Activated T-helper 17 cell treated with anti-CD3 and anti-CD28 coated beads, Interleukin-2, amount 50 U/mL, for 72 hours (primary cell): ENCODE measurements at regions not wholly inside any gene's neighbourhood (a gene's known extent, or its start where the extent isn't known, plus 50 kb on each side); places are given as distances from the start of the nearest gene placed in this dataset.
"Not testable (repeated sequence)": the region's sequence is repeated elsewhere in the genome, so short reads cannot be mapped to it uniquely, and the experiment has no call there.

Source experiments
- ATAC-seq: fragments of 150-1000 bp; cut with Tn5 transposase; replicated peaks from 2 replicates; pipeline ENCODE4 v1.10.0; 2021; ENCODE audit warnings: mild to moderate bottlenecking, moderate library complexity
- H3K27ac Mint-ChIP-seq: one replicate; pipeline ENCODE4 v1.8.0; 2022; ENCODE audit warnings: mixed read lengths
- H3K27me3 Mint-ChIP-seq: one replicate; pipeline ENCODE4 v1.8.0; 2022; ENCODE audit warnings: mixed read lengths
- H3K36me3 Mint-ChIP-seq: one replicate; pipeline ENCODE4 v1.8.0; 2022; ENCODE audit warnings: low read depth, mild to moderate bottlenecking, mixed read lengths
- H3K4me1 Mint-ChIP-seq: one replicate; pipeline ENCODE4 v1.8.0; 2022; ENCODE audit warnings: mixed read lengths
- H3K4me3 Mint-ChIP-seq: one replicate; pipeline ENCODE4 v1.8.0; 2022; ENCODE audit warnings: mild to moderate bottlenecking, mixed read lengths
- H3K9me3 Mint-ChIP-seq: one replicate; pipeline ENCODE4 v1.8.0; 2022; ENCODE audit warnings: mixed read lengths

DNA sequence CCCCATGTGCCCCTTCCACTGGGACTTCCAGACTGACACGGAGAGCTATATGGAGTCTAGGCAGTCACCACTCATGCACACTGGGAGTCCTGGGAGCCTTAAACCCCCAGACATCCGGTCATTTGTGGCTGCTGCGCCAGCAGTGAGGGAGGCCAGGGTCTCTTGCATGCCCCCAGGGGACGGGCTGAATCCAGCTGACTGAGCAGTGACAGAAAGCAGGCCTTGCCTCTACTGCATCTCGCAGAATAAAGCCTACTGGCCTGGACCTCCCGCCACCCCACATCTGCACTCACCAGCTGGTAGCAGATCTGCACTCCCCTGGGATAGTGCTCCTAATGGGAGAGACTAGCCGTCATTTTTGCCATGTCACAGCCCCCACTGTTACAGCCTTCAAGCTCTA is 1234.2 kb downstream of the FAM133A start:
- no peak for ATAC-seq
- no peak overlapping the region for H3K27ac Mint-ChIP-seq
- no peaks in the 10 kb centered on the region for H3K4me1 Mint-ChIP-seq
- H3K9me3 Mint-ChIP-seq = peaks cover 3% of the 10 kb centered on the region
- H3K4me3 Mint-ChIP-seq = no peak overlapping the region
- no peaks in the 10 kb centered on the region for H3K27me3 Mint-ChIP-seq
- no peaks in the 10 kb centered on the region for H3K36me3 Mint-ChIP-seq

DNA sequence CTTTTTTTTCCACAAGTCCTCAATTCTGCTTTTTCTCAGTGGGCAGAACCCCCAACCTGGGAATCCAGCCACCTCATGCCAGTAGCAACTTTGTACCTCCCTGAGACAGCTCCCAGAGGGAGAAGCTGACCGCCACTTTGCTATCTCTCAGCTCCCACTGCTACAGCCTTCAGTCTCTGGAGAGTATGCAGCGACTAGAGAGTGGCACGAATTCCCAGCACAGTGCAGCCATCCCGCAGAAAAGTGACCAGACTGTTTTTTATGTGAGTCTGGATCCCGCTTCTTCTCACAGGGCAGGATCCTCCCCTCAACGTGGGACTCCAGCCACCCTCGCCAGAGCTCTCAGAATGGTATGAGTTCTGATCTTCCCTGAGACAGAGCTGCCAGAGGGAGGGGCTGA is 1234.6 kb downstream of the FAM133A start:
- Mint-ChIP-seq H3K27me3 (no peaks in the 10 kb centered on the region), H3K27ac (no peak overlapping the region)

DNA sequence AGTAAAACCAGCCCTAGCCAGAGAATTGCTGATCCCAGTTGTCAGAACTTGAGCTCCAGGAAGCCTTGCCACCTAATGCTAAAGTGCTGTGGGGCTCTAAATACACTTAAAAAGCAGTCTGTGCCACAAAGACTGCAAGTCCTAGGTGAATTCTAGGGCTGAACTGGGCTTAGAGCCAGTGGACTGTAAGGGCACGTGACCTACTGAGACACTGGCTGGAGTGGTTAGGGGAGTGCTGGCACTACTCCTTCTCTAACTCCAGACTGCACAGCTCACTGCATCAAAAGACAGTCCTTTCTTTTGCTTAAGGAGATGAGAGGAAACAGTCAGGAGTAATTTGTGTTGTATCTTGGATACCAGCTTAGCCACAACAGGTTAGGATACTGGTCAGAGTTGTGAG is 1240.2 kb downstream of the FAM133A start:
- Mint-ChIP-seq H3K36me3 (no peaks in the 10 kb centered on the region), H3K27ac (no peak overlapping the region), H3K9me3 (no peaks in the 10 kb centered on the region), H3K27me3 (no peaks in the 10 kb centered on the region), H3K4me3 (no peak overlapping the region), H3K4me1 (no peaks in the 10 kb centered on the region)
- ATAC-seq = no peak

More for the DNA sequence above, 1234.6 kb downstream of the FAM133A start:
- Mint-ChIP-seq H3K4me1 (no peaks in the 10 kb centered on the region), H3K36me3 (no peaks in the 10 kb centered on the region), H3K9me3 (peaks cover 3% of the 10 kb centered on the region), H3K4me3 (no peak overlapping the region)
- ATAC-seq = no peak

DNA sequence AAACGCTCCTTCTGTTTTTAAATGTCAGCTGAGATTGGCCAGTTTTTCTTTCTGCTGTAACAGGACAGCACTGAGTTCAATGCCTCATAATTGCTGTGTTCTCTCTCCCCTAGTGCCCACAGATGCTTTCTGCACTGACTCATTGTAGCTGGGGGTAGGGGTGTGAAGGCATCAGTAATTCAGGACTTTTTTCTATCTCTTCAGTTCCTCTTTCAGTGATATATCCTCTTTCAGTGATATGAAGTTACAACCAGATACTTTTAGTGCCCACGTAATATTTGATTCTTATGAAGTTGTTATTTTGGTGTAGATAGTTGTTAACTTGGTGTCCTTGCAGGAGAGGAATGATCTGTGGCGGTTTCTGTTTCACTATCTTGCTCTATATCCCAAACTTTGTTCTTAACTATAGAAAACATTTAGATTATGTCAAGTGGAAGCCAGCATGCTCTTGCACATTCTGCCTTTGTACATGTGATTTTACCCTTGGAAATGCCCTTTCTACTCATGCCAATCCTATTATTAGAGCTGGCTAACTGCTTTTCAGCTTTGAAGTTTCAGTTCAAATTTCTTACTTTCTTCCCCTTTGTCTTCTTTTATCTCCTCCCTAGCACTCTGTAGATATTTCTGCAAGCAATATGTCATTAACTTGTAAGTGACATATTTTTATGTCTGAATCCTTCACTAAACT is 1258.4 kb downstream of the FAM133A start:
- Mint-ChIP-seq H3K4me3 (no peak overlapping the region), H3K27ac (no peak overlapping the region)

DNA sequence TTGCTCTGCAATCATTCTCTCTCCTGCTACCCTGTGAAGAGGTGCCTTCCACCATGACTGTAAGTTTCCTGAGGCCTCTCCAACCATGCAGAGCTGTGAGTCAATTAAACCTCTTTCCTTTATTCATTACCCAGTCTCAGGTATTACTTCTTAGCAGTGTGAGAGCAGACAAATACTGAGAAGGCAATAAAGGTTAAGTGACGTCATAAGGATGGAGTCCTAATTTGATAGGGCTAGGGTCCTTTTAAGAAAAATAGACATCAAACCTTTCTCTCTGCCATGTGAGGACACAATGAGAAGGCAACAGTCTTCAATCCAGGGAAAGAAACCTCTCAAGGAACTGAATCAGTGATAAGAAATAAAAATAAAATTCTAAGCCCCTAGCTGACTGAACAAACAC is 1262.7 kb downstream of the FAM133A start:
- Mint-ChIP-seq H3K36me3 (no peaks in the 10 kb centered on the region), H3K9me3 (peaks cover 5% of the 10 kb centered on the region), H3K27ac (no peak overlapping the region), H3K4me1 (no peaks in the 10 kb centered on the region), H3K4me3 (no peak overlapping the region), H3K27me3 (no peaks in the 10 kb centered on the region)
- ATAC-seq = no peak

More for the DNA sequence above, 1258.4 kb downstream of the FAM133A start:
- Mint-ChIP-seq H3K9me3 (peaks cover 5% of the 10 kb centered on the region), H3K36me3 (no peaks in the 10 kb centered on the region), H3K27me3 (no peaks in the 10 kb centered on the region), H3K4me1 (no peaks in the 10 kb centered on the region)
- ATAC-seq = no peak

DNA sequence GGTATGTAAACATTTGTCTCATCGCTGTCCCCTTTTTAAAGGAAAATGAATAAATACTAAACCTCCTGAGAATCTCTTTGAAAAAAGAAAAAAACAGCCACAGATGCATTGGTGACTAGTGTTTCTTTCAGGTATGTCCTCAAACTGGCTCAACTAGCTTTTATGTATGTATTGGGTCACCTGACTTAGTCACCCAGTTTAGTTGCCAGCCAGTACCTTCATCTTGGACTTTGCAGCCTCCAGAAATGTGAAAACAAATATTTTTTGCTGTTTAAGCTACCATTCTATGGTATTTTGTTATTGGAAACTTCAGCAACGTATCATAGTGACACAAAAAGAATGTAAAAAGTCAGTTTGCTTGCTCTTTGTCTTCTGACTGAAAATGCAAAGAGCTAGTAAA is 1263.5 kb downstream of the FAM133A start:
- no peak for ATAC-seq
- H3K27ac Mint-ChIP-seq = no peak overlapping the region
- H3K9me3 Mint-ChIP-seq = peaks cover 5% of the 10 kb centered on the region
- H3K4me3 Mint-ChIP-seq = no peak overlapping the region
- no peaks in the 10 kb centered on the region for H3K27me3 Mint-ChIP-seq
- no peaks in the 10 kb centered on the region for H3K4me1 Mint-ChIP-seq
- no peaks in the 10 kb centered on the region for H3K36me3 Mint-ChIP-seq

DNA sequence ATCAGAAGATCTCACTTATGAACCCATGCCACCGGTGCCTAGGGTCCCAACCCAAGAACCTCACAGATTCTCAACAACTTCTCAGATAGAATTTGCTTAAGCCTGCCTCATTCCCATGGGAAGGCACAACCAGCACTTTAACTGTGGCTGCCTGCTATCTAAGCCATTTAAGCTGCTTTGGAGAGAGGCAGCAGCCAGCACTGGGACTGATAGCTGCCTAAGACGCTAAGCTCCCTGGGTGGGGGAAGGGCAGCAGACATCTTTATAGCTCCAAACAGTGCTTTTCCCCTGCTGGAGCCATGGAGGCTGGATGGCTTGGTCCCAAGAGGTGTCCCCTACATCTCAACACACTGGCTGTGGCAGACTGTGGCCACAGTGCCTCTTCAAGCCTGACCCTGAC is 1268.6 kb downstream of the FAM133A start:
- no peak for ATAC-seq
- no peaks in the 10 kb centered on the region for H3K27me3 Mint-ChIP-seq
- H3K36me3 Mint-ChIP-seq = no peaks in the 10 kb centered on the region
- H3K9me3 Mint-ChIP-seq = peaks cover 12% of the 10 kb centered on the region
- no peak overlapping the region for H3K27ac Mint-ChIP-seq
- no peak overlapping the region for H3K4me3 Mint-ChIP-seq
- no peaks in the 10 kb centered on the region for H3K4me1 Mint-ChIP-seq

DNA sequence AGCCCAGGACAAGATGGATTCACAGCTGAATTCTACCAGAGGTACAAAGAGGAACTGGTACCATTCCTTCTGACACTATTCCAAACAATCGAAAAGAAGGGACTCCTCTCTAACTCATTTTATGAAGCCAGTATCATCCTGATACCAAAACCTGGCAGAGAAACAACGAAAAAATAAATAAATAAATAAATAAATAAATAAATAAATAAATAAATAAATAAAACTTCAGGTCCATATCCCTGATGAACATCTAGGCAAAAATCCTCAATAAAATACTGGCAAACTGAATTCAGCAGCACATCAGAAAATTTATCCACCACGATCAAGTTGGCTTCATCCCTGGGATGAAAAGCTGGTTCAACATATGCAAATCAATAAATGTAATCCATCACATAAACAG is 1272.1 kb downstream of the FAM133A start:
- not testable (repeated sequence) for H3K4me3 Mint-ChIP-seq, H3K4me1 Mint-ChIP-seq, H3K36me3 Mint-ChIP-seq, H3K27ac Mint-ChIP-seq, H3K27me3 Mint-ChIP-seq, ATAC-seq
- H3K9me3 Mint-ChIP-seq = peaks cover 12% of the 10 kb centered on the region

DNA sequence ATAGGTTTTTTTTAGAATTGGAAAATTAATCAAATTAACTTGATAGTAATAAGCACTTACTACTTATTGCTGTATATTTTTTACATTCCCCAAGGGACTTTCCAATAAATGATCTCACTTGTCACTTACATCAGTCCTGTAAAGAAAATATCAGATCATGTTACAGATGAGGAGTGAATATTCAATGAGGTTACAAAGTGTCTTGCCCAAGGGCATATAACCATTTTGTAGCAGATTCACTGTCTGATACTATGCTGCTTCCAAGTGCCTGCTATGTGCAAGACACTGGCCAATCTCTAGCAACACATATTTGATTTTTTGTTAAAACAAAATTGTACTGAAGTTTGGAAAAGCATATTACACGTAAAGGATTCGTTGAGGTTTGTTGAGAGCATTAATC is 1287.7 kb downstream of the FAM133A start:
- no peaks in the 10 kb centered on the region for H3K36me3 Mint-ChIP-seq
- H3K9me3 Mint-ChIP-seq = no peaks in the 10 kb centered on the region
- H3K4me1 Mint-ChIP-seq = no peaks in the 10 kb centered on the region
- no peaks in the 10 kb centered on the region for H3K27me3 Mint-ChIP-seq
- no peak overlapping the region for H3K27ac Mint-ChIP-seq
- no peak overlapping the region for H3K4me3 Mint-ChIP-seq
- ATAC-seq = no peak

DNA sequence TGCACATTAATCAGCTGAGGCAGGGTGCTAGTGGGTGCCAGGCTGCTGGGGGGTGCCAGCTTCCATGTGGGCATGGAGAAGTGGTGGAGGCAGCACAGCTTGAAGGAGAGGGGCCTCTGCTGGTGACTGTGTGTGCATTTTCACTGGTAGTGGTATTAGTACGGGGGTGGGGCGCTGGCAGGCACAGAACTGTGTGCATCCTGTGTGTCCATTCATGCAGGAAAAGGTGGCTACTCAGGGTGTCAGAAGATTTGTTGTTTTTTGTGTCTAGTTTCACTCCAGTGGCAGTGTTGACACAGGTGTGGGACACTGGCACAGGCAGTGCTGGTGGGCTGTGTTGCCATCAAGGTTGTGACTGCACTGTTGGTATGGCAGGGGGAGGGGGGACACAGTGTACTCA is 1303.6 kb downstream of the FAM133A start:
- no peaks in the 10 kb centered on the region for H3K9me3 Mint-ChIP-seq
- no peaks in the 10 kb centered on the region for H3K36me3 Mint-ChIP-seq
- H3K27ac Mint-ChIP-seq = no peak overlapping the region
- no peak for ATAC-seq
- H3K4me3 Mint-ChIP-seq = no peak overlapping the region
- no peaks in the 10 kb centered on the region for H3K27me3 Mint-ChIP-seq
- no peaks in the 10 kb centered on the region for H3K4me1 Mint-ChIP-seq

DNA sequence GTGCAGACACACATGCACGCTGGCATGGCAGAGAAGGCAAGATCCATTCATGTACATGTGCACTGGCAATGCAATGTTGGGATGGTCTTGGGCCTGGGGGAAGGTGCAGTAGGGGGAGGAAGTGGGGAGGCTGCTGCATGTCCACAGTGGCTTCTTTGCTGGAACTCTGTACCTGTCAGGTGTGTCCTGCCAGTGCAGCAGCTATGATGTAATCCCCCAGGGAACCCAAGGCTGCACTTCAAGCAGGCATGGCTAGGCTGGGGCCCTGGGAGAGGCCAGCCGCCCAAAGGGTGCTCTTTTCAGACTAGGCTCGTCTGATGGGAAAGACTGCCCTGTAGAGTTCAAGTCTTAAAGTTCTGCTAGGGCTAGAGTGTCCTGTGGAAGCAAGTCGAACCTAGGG is 1304.0 kb downstream of the FAM133A start:
- Mint-ChIP-seq H3K9me3 (no peaks in the 10 kb centered on the region), H3K4me1 (no peaks in the 10 kb centered on the region), H3K27me3 (no peaks in the 10 kb centered on the region), H3K36me3 (no peaks in the 10 kb centered on the region), H3K4me3 (no peak overlapping the region), H3K27ac (no peak overlapping the region)
- no peak for ATAC-seq
